Fibroblast of lung (primary cell): ENCODE measurements at regions not wholly inside any gene's neighbourhood (a gene's known extent, or its start where the extent isn't known, plus 50 kb on each side); places are given as distances from the start of the nearest gene placed in this dataset.
"Not testable (repeated sequence)": the region's sequence is repeated elsewhere in the genome, so short reads cannot be mapped to it uniquely, and the experiment has no call there.

Experiments
- CTCF ChIP-seq, 2 donors: IDR thresholded peaks in 1 of 2; conservative IDR thresholded peaks in 1 of 2; 1 replicate in 1 of 2; 2 replicates in 1 of 2; pipeline ENCODE4 v1.5.1; 2011 to 2012; ENCODE audit warnings: low read length in 2 of 2, control low read depth in 1 of 2, inconsistent platforms in 1 of 2, low read depth in 1 of 2, mild to moderate bottlenecking in 1 of 2
- EZH2 ChIP-seq: IDR thresholded peaks from 2 replicates; pipeline ENCODE4 v1.5.1; 2012; ENCODE audit warnings: low read length, control low read depth, mild to moderate bottlenecking; ENCODE audit errors: missing control alignments

- TF ChIP-seq CTCF (conservative IDR thresholded peaks at IDR 0.05 in 1 of 2, IDR thresholded peaks at IDR 0.05 in 1 of 2; ENCODE audit: low read depth in 1 of 2, low read length in 2 of 2); EZH2: not testable (repeated sequence)
Observed at GRCh38 chr20:16835690-16836089, 87.5 kb downstream of the OTOR start.
